Glutamatergic neuron (in vitro differentiated cells): ENCODE measurements at regions not wholly inside any gene's neighbourhood (a gene's known extent, or its start where the extent isn't known, plus 50 kb on each side); places are given as distances from the start of the nearest gene placed in this dataset.

Experiments used
- DNase-seq: peaks from one replicate; pipeline ENCODE4 v3.0.0; 2022
- H3K27ac Mint-ChIP-seq: one replicate; pipeline ENCODE4 v1.8.0; 2020; ENCODE audit warnings: mild to moderate bottlenecking, mixed read lengths, inconsistent platforms; ENCODE audit not compliant: unreplicated experiment
- H3K27me3 Mint-ChIP-seq: one replicate; pipeline ENCODE4 v1.8.0; 2020; ENCODE audit warnings: mild to moderate bottlenecking, moderate library complexity, mixed read lengths, inconsistent platforms; ENCODE audit not compliant: unreplicated experiment
- H3K36me3 Mint-ChIP-seq: one replicate; pipeline ENCODE4 v1.8.0; 2020; ENCODE audit warnings: mild to moderate bottlenecking, mixed read lengths, inconsistent platforms; ENCODE audit not compliant: unreplicated experiment
- H3K4me1 Mint-ChIP-seq: one replicate; pipeline ENCODE4 v1.8.0; 2020; ENCODE audit warnings: mild to moderate bottlenecking, low read depth, mixed read lengths, inconsistent platforms; ENCODE audit not compliant: unreplicated experiment
- H3K4me3 Mint-ChIP-seq: one replicate; pipeline ENCODE4 v1.8.0; 2020; ENCODE audit warnings: mild to moderate bottlenecking, mixed read lengths, inconsistent platforms; ENCODE audit not compliant: unreplicated experiment
- H3K9me3 Mint-ChIP-seq: one replicate; pipeline ENCODE4 v1.8.0; 2020; ENCODE audit warnings: mild to moderate bottlenecking, moderate library complexity, mixed read lengths, inconsistent platforms; ENCODE audit not compliant: unreplicated experiment
- TF ChIP-seq, protein P1 (sequence below): fragments of 200-600 bp; sonication (generic); IDR thresholded peaks from one replicate; pipeline ENCODE4 v1.5.0; 2021; ENCODE audit not compliant: partially characterized antibody, unreplicated experiment

DNA sequence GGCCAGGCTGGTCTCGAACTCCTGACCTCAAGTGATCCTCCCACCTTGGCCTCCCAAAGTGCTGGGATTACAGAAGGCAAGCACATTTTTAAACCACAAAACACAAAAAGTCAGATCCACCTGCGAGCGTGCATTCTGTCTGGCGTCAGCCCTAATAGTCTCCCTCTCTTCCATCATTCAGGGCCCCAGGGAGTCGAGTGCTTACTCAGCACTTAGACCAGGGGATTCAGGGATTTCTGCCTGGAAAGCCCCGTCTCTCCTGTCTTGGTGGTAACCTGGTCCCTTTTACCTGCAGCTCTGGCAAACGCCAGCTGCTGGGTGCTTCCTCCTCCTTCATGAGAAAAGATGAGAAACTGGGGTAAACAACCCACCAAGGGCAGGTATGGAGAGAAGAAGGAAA lies 443.1 kb downstream of the SOX9 start:
- TF ChIP-seq, protein P1, sequence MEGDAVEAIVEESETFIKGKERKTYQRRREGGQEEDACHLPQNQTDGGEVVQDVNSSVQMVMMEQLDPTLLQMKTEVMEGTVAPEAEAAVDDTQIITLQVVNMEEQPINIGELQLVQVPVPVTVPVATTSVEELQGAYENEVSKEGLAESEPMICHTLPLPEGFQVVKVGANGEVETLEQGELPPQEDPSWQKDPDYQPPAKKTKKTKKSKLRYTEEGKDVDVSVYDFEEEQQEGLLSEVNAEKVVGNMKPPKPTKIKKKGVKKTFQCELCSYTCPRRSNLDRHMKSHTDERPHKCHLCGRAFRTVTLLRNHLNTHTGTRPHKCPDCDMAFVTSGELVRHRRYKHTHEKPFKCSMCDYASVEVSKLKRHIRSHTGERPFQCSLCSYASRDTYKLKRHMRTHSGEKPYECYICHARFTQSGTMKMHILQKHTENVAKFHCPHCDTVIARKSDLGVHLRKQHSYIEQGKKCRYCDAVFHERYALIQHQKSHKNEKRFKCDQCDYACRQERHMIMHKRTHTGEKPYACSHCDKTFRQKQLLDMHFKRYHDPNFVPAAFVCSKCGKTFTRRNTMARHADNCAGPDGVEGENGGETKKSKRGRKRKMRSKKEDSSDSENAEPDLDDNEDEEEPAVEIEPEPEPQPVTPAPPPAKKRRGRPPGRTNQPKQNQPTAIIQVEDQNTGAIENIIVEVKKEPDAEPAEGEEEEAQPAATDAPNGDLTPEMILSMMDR, result no peak
- Mint-ChIP-seq H3K4me1 (peaks cover 8% of the 10 kb centered on the region), H3K27ac (no peak overlapping the region), H3K9me3 (peaks cover 2% of the 10 kb centered on the region), H3K4me3 (no peak overlapping the region), H3K27me3 (peaks cover 5% of the 10 kb centered on the region), H3K36me3 (no peaks in the 10 kb centered on the region)
- no peak for DNase-seq

GRCh38 chr17:72565006-72565405 lies 444.2 kb downstream of the SOX9 start:
- no peak overlapping the region for H3K27ac Mint-ChIP-seq
- H3K27me3 Mint-ChIP-seq, result peaks cover 7% of the 10 kb centered on the region
- H3K9me3 Mint-ChIP-seq, result peaks cover 4% of the 10 kb centered on the region
- H3K36me3 Mint-ChIP-seq, result no peaks in the 10 kb centered on the region
- H3K4me3 Mint-ChIP-seq, result no peak overlapping the region
- TF ChIP-seq, protein P1, result no peak
- H3K4me1 Mint-ChIP-seq, result peaks cover 11% of the 10 kb centered on the region
- no peak for DNase-seq

DNA sequence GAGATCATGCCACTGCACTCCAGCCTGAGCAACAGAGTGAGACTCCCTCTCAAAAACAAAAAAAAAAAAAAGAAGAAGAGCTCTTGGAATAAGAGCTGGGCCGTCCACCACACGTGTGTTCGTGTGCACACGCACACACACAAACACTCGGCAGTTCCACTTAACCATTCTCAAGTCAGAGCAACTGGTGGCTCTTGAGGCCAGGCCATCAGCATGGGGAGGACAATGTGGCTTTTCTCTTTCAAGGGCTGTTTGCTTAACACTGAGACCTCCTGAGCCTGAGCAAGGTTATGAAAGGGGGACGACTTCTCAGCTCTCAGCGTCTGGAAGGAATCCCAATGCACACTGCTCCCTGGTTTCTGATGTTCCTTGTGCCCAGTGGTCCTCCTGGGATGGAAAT lies 444.9 kb downstream of the SOX9 start:
- Mint-ChIP-seq H3K36me3 (no peaks in the 10 kb centered on the region), H3K9me3 (peaks cover 4% of the 10 kb centered on the region), H3K27ac (no peak overlapping the region), H3K4me3 (no peak overlapping the region), H3K4me1 (peaks cover 5% of the 10 kb centered on the region), H3K27me3 (peaks cover 7% of the 10 kb centered on the region)
- DNase-seq, result no peak
- TF ChIP-seq, protein P1, result no peak

GRCh38 chr17:72566671-72567484 lies 446.1 kb downstream of the SOX9 start:
- peaks cover 7% of the 10 kb centered on the region for H3K4me1 Mint-ChIP-seq

DNA sequence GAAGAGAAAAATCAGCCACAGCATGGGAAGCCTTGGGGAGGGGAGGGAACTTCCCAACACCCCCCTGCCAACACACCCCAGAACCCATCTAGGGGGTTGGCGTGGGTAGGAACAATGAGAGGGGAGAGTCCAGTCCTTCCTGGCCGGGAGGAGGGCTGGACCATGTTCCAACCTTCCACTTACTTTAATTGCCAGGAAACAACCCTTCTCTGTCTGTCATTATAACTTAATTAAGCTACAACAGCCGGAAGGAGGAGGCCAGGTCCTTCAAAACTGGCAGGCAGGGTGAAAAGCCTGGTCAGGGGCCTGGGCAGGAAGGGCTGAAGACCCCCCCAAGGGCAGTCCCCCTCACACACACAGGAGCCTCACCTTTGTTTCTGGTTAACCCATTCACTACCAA lies 447.0 kb downstream of the SOX9 start:
- TF ChIP-seq, protein P1, result no peak
- DNase-seq, result no peak
- Mint-ChIP-seq H3K27me3 (peaks cover 7% of the 10 kb centered on the region), H3K4me1 (peaks cover 11% of the 10 kb centered on the region), H3K9me3 (peaks cover 4% of the 10 kb centered on the region), H3K36me3 (no peaks in the 10 kb centered on the region), H3K27ac (no peak overlapping the region), H3K4me3 (no peak overlapping the region)

More at GRCh38 chr17:72566671-72567484, 446.1 kb downstream of the SOX9 start:
- no peak overlapping the region for H3K4me3 Mint-ChIP-seq
- peaks cover 4% of the 10 kb centered on the region for H3K9me3 Mint-ChIP-seq
- no peaks in the 10 kb centered on the region for H3K36me3 Mint-ChIP-seq
- DNase-seq, result no peak
- no peak overlapping the region for H3K27ac Mint-ChIP-seq
- TF ChIP-seq, protein P1, result no peak
- peaks cover 8% of the 10 kb centered on the region for H3K27me3 Mint-ChIP-seq
